ENCODE measurements at regions not wholly inside any gene's neighbourhood (a gene's known extent, or its start where the extent isn't known, plus 50 kb on each side); places are given as distances from the start of the nearest gene placed in this dataset.

DNA sequence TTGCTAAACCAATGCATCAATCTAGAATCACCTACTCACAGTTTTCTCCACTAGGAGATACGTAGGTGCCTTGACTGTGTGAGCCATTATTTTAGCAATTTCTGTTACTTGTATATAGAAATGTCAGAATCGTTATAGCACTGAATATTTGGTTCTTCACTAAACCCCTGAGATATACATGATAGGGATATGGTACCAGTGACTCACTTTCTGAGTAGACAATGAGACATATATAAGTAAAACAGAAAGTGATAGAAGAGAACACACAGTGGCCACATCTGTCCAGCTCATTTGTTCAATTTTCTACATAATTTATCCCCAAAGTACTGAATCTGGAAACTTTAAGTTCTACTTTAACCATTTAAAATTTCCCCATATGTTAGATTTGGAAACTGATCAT, 1505.5 kb upstream of the TMEM132C start:
- FAIRE-seq (no peak), DNase-seq (ENCODE audit: insufficient read length, low spot score) (no peak)
- TF ChIP-seq, protein P1, sequence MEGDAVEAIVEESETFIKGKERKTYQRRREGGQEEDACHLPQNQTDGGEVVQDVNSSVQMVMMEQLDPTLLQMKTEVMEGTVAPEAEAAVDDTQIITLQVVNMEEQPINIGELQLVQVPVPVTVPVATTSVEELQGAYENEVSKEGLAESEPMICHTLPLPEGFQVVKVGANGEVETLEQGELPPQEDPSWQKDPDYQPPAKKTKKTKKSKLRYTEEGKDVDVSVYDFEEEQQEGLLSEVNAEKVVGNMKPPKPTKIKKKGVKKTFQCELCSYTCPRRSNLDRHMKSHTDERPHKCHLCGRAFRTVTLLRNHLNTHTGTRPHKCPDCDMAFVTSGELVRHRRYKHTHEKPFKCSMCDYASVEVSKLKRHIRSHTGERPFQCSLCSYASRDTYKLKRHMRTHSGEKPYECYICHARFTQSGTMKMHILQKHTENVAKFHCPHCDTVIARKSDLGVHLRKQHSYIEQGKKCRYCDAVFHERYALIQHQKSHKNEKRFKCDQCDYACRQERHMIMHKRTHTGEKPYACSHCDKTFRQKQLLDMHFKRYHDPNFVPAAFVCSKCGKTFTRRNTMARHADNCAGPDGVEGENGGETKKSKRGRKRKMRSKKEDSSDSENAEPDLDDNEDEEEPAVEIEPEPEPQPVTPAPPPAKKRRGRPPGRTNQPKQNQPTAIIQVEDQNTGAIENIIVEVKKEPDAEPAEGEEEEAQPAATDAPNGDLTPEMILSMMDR (IDR thresholded peaks at IDR 0.05; ENCODE audit: insufficient read depth, missing control alignments): no peak

DNA sequence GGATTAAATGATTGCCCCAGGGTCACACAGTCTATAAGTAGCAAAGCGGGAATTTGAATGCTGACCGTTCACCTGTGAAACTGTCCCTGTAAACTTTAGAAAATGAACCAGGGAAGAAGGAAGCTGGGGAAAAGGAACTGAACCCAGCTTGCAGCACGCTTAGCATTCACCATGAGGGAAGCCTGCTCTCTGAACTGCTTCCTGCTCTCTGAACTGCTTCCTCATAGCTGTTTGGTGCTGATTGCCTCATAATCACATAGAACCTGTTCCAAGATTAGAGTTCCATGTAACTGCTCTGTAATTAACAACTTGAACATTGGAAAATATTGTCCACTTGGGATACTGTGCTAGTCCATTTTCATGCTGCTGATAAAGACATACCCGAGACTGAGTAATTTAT, 1504.8 kb upstream of the TMEM132C start:
- TF ChIP-seq, protein P1 (IDR thresholded peaks at IDR 0.05; ENCODE audit: insufficient read depth, missing control alignments): no peak
- no peak for DNase-seq (ENCODE audit: insufficient read length, low spot score)
- FAIRE-seq: no peak

DNA sequence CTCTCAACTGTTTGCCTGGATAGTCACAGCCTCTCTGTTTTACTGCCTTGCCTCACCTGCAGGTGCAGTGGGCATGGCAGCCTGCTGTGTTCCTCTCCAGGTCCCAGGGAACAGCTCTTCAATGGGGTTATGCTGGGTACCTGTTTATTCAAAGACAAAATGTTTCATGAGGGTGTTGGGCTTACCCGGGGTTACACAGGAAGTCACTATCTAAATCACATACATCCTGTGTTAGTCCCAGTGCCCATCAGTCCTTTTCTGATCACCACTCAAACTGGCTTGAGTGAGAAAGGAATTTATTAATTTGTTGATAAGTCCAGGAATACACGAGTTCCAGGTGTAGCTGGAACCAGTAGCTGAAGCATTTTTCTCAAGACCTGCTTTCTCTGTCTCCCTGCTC, 1503.6 kb upstream of the TMEM132C start:
- no peak for DNase-seq (ENCODE audit: insufficient read length, low spot score)
- TF ChIP-seq, protein P1 (IDR thresholded peaks at IDR 0.05; ENCODE audit: insufficient read depth, missing control alignments): no peak
- no peak for FAIRE-seq

DNA sequence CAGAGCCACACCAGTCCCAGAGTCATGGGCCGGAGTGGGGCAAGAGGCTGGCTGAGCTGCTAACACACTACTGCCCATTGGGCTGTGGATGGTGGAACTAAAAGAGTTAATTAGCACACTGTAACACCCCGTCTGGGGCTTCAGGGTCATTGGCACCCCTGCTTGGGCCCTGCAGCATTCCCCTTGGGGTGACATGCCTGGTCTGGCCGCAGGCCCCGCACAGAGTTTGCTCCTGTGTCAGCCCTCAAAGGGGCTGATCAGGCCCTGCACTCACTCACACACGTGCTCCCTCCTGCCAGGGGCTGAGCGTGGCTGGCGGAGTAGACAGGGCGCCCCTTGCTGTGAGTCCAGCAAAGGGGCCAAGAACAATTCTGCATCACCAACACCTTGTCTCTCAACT, 1499.6 kb upstream of the TMEM132C start:
- FAIRE-seq (no peak), DNase-seq (ENCODE audit: insufficient read length, low spot score) (no peak)
- TF ChIP-seq, protein P1 (IDR thresholded peaks at IDR 0.05; ENCODE audit: insufficient read depth, missing control alignments): no peak

DNA sequence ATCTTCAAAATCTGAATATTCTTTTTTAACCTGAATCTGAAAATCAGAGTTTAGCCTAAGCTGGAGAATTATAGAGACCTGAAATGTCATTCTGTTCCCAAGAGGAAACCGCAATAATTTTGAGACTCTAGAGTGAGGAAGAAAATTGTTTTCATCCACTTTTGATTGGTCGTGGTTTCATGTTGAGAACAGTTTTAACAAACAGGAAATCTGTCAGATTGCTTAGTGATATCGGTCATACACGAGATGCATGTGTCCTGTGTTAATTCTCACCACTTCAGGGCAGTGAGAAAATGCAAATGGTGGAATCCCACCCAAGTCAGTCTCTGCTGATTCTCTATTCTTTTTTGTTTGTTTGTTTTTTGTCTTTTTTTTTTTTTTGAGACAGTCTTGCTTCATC, 1498.5 kb upstream of the TMEM132C start:
- FAIRE-seq (no peak), DNase-seq (ENCODE audit: insufficient read length, low spot score) (no peak)
- TF ChIP-seq, protein P1 (IDR thresholded peaks at IDR 0.05; ENCODE audit: insufficient read depth, missing control alignments): no peak

DNA sequence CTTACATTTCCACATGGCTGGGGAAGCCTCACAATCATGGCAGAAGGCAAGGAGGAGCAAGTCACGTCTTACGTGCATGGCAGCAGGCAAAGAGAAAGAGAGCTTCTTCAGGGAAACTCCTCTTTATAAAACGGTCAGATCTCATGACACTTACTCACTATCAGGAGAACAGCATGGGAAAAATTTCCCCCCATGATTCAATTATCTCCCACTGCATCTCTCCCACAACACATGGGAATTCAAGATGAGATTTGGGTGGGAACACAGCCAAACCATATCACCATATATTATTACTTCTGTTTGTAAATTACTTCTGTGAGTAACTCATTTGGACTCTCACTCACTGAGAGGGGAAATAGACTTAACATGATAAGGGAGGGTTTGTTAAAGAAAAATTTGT, 1496.8 kb upstream of the TMEM132C start:
- DNase-seq (ENCODE audit: insufficient read length, low spot score): no peak
- TF ChIP-seq, protein P1 (IDR thresholded peaks at IDR 0.05; ENCODE audit: insufficient read depth, missing control alignments): no peak
- FAIRE-seq: no peak

DNA sequence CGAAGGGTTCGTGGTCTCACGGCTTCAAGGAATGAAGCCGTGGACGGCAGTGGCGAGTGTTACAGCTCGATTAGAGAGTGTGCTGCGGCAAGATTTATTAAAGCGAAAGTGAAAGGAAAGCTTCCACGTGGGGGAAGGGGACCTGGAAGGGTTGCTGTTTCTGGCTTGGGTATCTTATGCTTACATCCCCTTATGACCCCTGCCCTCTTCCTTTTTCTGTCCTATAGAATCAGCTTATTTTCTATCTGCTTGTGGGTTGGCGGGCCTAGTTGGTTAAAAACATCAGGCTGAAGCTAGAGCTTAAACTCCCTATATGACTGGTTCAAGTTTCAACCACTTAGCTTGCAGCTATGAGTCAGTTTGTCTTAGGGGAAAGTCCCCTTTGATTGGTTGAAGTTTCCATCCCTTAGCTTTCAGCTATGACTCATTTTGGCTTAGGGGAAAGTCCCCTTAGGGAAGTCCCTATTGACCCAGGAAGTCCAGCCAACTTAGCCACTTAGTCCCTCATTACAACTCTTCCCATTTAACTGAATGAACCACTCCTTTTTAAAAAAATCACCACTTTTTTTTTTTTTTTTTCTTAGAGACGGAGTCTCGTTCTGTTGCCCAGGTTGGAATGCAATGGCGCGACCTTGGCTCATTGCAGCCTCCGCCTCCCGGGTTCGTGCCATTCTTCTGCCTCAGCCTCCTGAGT, 1494.7 kb upstream of the TMEM132C start:
- TF ChIP-seq, protein P1 (IDR thresholded peaks at IDR 0.05; ENCODE audit: insufficient read depth, missing control alignments): no peak
- no peak for FAIRE-seq
- DNase-seq (ENCODE audit: insufficient read length, low spot score): no peak
